Sigmoid colon (tissue), 4 donors: ENCODE measurements at regions not wholly inside any gene's neighbourhood (a gene's known extent, or its start where the extent isn't known, plus 50 kb on each side); places are given as distances from the start of the nearest gene placed in this dataset.

Experiments used
- EP300 ChIP-seq, 4 donors: sonication (generic); formaldehyde crosslinking; IDR thresholded peaks; one replicate each; pipeline ENCODE4 v1.6.1; 2017; ENCODE audit warnings: antibody characterized with exemption in 4 of 4
- TF ChIP-seq, protein P1 (sequence below), 4 experiments: fragments of 450-650 bp in 3 of 4; fragments of 200-600 bp in 1 of 4; IDR thresholded peaks; one replicate each; pipeline ENCODE4 v1.5.1; 2016 to 2019; ENCODE audit warnings: antibody characterized with exemption in 4 of 4, mild to moderate bottlenecking in 3 of 4, moderate library complexity in 2 of 4

DNA sequence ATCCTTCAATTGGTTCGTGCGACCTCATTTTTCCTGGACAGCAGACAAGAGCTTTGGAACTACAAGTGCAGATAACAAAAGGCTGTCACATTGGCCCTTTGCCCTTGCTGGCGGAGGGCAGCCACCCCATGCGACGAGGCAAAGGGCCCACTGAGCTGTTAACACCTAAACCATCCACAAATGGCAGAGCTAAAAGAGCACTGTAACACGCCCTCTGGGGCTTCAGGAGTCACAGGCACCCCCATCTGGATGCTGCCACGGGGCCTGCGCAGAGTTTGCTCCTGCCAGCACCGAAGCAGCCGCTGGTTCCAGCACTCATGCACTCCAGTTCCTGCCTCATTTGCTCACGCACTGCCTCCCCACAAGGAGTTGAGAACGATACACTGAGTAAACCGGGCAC is 524.9 kb downstream of the ZNF385D start:
- TF ChIP-seq, protein P1, sequence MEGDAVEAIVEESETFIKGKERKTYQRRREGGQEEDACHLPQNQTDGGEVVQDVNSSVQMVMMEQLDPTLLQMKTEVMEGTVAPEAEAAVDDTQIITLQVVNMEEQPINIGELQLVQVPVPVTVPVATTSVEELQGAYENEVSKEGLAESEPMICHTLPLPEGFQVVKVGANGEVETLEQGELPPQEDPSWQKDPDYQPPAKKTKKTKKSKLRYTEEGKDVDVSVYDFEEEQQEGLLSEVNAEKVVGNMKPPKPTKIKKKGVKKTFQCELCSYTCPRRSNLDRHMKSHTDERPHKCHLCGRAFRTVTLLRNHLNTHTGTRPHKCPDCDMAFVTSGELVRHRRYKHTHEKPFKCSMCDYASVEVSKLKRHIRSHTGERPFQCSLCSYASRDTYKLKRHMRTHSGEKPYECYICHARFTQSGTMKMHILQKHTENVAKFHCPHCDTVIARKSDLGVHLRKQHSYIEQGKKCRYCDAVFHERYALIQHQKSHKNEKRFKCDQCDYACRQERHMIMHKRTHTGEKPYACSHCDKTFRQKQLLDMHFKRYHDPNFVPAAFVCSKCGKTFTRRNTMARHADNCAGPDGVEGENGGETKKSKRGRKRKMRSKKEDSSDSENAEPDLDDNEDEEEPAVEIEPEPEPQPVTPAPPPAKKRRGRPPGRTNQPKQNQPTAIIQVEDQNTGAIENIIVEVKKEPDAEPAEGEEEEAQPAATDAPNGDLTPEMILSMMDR (IDR thresholded peaks at IDR 0.05), result no peak
- TF ChIP-seq EP300 (IDR thresholded peaks at IDR 0.05), result no peak
